GM23338 (cell line): ENCODE measurements at regions not wholly inside any gene's neighbourhood (a gene's known extent, or its start where the extent isn't known, plus 50 kb on each side); places are given as distances from the start of the nearest gene placed in this dataset.
"Not testable (repeated sequence)": the region's sequence is repeated elsewhere in the genome, so short reads cannot be mapped to it uniquely, and the experiment has no call there.

ENCODE experiments used
- ATAC-seq: fragments of 200-7000 bp; cut with Tn5 transposase; 3 replicates; pipeline ENCODE4 v1.9.1; 2020
- DNase-seq: peaks from one replicate; pipeline ENCODE4 v3.0.0-alpha.2; 2015; ENCODE audit warnings: low spot score
- H2AFZ ChIP-seq: fragments of 200-600 bp; sonication (generic); 2 replicates; pipeline ENCODE4 v1.8.0; 2016; ENCODE audit warnings: antibody characterized with exemption, mild to moderate bottlenecking, moderate library complexity
- H3F3A ChIP-seq: fragments of 200-600 bp; sonication (generic); replicated peaks from 2 replicates; pipeline ENCODE4 v1.8.0; 2017; ENCODE audit warnings: antibody characterized with exemption, mixed run types, low read depth
- H3K27ac ChIP-seq: fragments of 200-600 bp; sonication (generic); 2 replicates; pipeline ENCODE4 v1.6.1; 2016; ENCODE audit warnings: low read depth
- H3K27me3 ChIP-seq: fragments of 200-600 bp; sonication (generic); 2 replicates; pipeline ENCODE4 v1.8.0; 2016; ENCODE audit warnings: mild to moderate bottlenecking, mixed run types, moderate library complexity; ENCODE audit not compliant: insufficient read depth
- H3K36me3 ChIP-seq: fragments of 200-600 bp; sonication (generic); 2 replicates; pipeline ENCODE4 v1.8.0; 2016; ENCODE audit warnings: mild to moderate bottlenecking; ENCODE audit not compliant: insufficient read depth
- H3K4me1 ChIP-seq: fragments of 200-600 bp; sonication (generic); 2 replicates; pipeline ENCODE4 v1.8.0; 2016; ENCODE audit warnings: mild to moderate bottlenecking, moderate library complexity; ENCODE audit not compliant: insufficient read depth
- H3K4me2 ChIP-seq: fragments of 200-600 bp; sonication (generic); 2 replicates; pipeline ENCODE4 v1.7.1; 2017; ENCODE audit warnings: mixed run types
- H3K4me3 ChIP-seq: fragments of 200-600 bp; sonication (generic); 2 replicates; pipeline ENCODE4 v1.6.1; 2016; ENCODE audit warnings: mixed run types
- H3K79me2 ChIP-seq: fragments of 200-600 bp; sonication (generic); replicated peaks from 2 replicates; pipeline ENCODE4 v1.8.0; 2017; ENCODE audit warnings: mild to moderate bottlenecking; ENCODE audit not compliant: insufficient read depth
- H3K9me2 ChIP-seq: fragments of 200-600 bp; sonication (generic); 2 replicates; pipeline ENCODE4 v1.8.0; 2017; ENCODE audit not compliant: insufficient read depth
- H4K20me1 ChIP-seq: fragments of 200-600 bp; sonication (generic); replicated peaks from 2 replicates; pipeline ENCODE4 v1.8.0; 2017; ENCODE audit warnings: mild to moderate bottlenecking; ENCODE audit not compliant: insufficient read depth
- H3K27ac Mint-ChIP-seq: 2 replicates; pipeline ENCODE4 v1.8.0; 2020; ENCODE audit warnings: inconsistent platforms, mild to moderate bottlenecking, moderate library complexity, mixed read lengths
- H3K27me3 Mint-ChIP-seq: 3 replicates; pipeline ENCODE4 v1.8.0; 2022; ENCODE audit warnings: low read depth, mild to moderate bottlenecking, moderate library complexity, mixed read lengths, inconsistent platforms; ENCODE audit not compliant: insufficient read depth, poor library complexity
- H3K36me3 Mint-ChIP-seq: 3 replicates; pipeline ENCODE4 v1.8.0; 2021; ENCODE audit warnings: low read depth, mild to moderate bottlenecking, inconsistent platforms, moderate library complexity, mixed read lengths
- H3K4me1 Mint-ChIP-seq: 3 replicates; pipeline ENCODE4 v1.8.0; 2020; ENCODE audit warnings: mild to moderate bottlenecking, inconsistent platforms, mixed read lengths
- H3K4me3 Mint-ChIP-seq: 3 replicates; pipeline ENCODE4 v1.8.0; 2021; ENCODE audit warnings: moderate library complexity, mild to moderate bottlenecking, inconsistent platforms, mixed read lengths
- H3K9me3 Mint-ChIP-seq: 3 replicates; pipeline ENCODE4 v1.8.0; 2020; ENCODE audit warnings: moderate library complexity, mild to moderate bottlenecking, inconsistent platforms, mixed read lengths
- CREB1 ChIP-seq: fragments of 250-450 bp; sonication (Bioruptor Pico); IDR thresholded peaks from 2 replicates; pipeline ENCODE4 v1.5.0; 2020; ENCODE audit warnings: low read depth, mild to moderate bottlenecking, moderate library complexity
- CTCF ChIP-seq, 2 experiments: fragments of 200-600 bp in 1 of 2; sonication (generic) in 1 of 2; conservative IDR thresholded peaks; 2 replicates each; pipeline versions ENCODE4 v1.5.1 to v1.6.1; 2016 to 2017; ENCODE audit warnings: antibody characterized with exemption in 2 of 2, low read depth in 2 of 2, mild to moderate bottlenecking in 2 of 2, moderate library complexity in 1 of 2
- ETS1 ChIP-seq: IDR thresholded peaks from 2 replicates; pipeline ENCODE4 v1.6.1; 2016; ENCODE audit warnings: antibody characterized with exemption
- EZH2 ChIP-seq: fragments of 200-600 bp; sonication (generic); IDR thresholded peaks from one replicate; pipeline ENCODE4 v1.8.0; 2017; ENCODE audit warnings: antibody characterized with exemption, mild to moderate bottlenecking, low read depth; ENCODE audit not compliant: unreplicated experiment
- EZH2phosphoT487 ChIP-seq: fragments of 200-600 bp; sonication (generic); IDR thresholded peaks from one replicate; pipeline ENCODE4 v1.8.1; 2018; ENCODE audit warnings: antibody characterized with exemption; ENCODE audit not compliant: unreplicated experiment
- JUNB ChIP-seq: IDR thresholded peaks from one replicate; pipeline ENCODE4 v1.6.1; 2016; ENCODE audit warnings: antibody characterized with exemption; ENCODE audit not compliant: unreplicated experiment
- NANOG ChIP-seq: IDR thresholded peaks from 2 replicates; pipeline ENCODE4 v1.6.1; 2016; ENCODE audit warnings: antibody characterized with exemption, borderline replicate concordance
- POLR2AphosphoS5 ChIP-seq: IDR thresholded peaks from 2 replicates; pipeline ENCODE4 v1.6.1; 2016; ENCODE audit warnings: antibody characterized with exemption, low read depth
- STAT1 ChIP-seq: IDR thresholded peaks from one replicate; pipeline ENCODE4 v1.6.1; 2016; ENCODE audit warnings: antibody characterized with exemption; ENCODE audit not compliant: unreplicated experiment
- ZNF114 ChIP-seq: fragments of 250-450 bp; sonication (Bioruptor Pico); IDR thresholded peaks from 2 replicates; pipeline ENCODE4 v1.5.0; 2020; ENCODE audit warnings: mild to moderate bottlenecking, moderate library complexity
- ZNF331 ChIP-seq: fragments of 250-450 bp; sonication (Bioruptor Pico); IDR thresholded peaks from 2 replicates; pipeline ENCODE4 v1.5.0; 2020; ENCODE audit warnings: low read depth, mild to moderate bottlenecking, moderate library complexity
- ZNF462 ChIP-seq: fragments of 250-450 bp; sonication (Bioruptor Pico); IDR thresholded peaks from 2 replicates; pipeline ENCODE4 v1.5.0; 2020; ENCODE audit warnings: mild to moderate bottlenecking, moderate library complexity

GRCh38 chr5:32527321-32527720, 58.0 kb upstream of the SUB1 start:
- not testable (repeated sequence) for H3K27me3 ChIP-seq, H3K79me2 ChIP-seq, H4K20me1 ChIP-seq, H3K4me1 ChIP-seq, ATAC-seq, H3K27me3 Mint-ChIP-seq, H3K4me3 ChIP-seq, H3K4me2 ChIP-seq, H3K9me2 ChIP-seq, H3F3A ChIP-seq, H3K36me3 Mint-ChIP-seq, H3K36me3 ChIP-seq, H2AFZ ChIP-seq, H3K4me3 Mint-ChIP-seq, H3K27ac Mint-ChIP-seq, DNase-seq, H3K4me1 Mint-ChIP-seq, H3K9me3 Mint-ChIP-seq, H3K27ac ChIP-seq

- peaks cover 5% of the 10 kb centered on the region for H3K27me3 Mint-ChIP-seq
- DNase-seq (no peak), ATAC-seq (no peak)
- H3K4me1 ChIP-seq, result no peaks in the 10 kb centered on the region
- H4K20me1 ChIP-seq, result no peaks in the 10 kb centered on the region
- H3K27ac Mint-ChIP-seq, result no peak overlapping the region
- H3K4me2 ChIP-seq, result no peak overlapping the region
- no peak overlapping the region for H3K4me3 Mint-ChIP-seq
- no peaks in the 10 kb centered on the region for H3K9me3 Mint-ChIP-seq
- H3K9me2 ChIP-seq, result no peaks in the 10 kb centered on the region
- peaks cover 4% of the 10 kb centered on the region; the same call in 2 of the 3 replicates for H3K4me1 Mint-ChIP-seq
- no peak overlapping the region for H3K4me3 ChIP-seq
- no peaks in the 10 kb centered on the region for H3F3A ChIP-seq
- H3K27me3 ChIP-seq, result no peaks in the 10 kb centered on the region
- H3K36me3 ChIP-seq, result no peaks in the 10 kb centered on the region
- H3K27ac ChIP-seq, result no peak overlapping the region
- H3K79me2 ChIP-seq, result no peaks in the 10 kb centered on the region
- no peaks in the 10 kb centered on the region for H3K36me3 Mint-ChIP-seq
- no peak for TF ChIP-seq CTCF (conservative IDR thresholded peaks at IDR 0.05; ENCODE audit: low read depth in 2 of 2)
- TF ChIP-seq NANOG, result no peak
- no peak for TF ChIP-seq CREB1 (CRISPR knock-in tag)
- no peak for TF ChIP-seq ZNF462 (CRISPR knock-in tag)
- no peak for TF ChIP-seq STAT1
- no peak for TF ChIP-seq EZH2
- no peak for TF ChIP-seq ETS1
- TF ChIP-seq JUNB, result no peak
- no peak for TF ChIP-seq ZNF114 (CRISPR knock-in tag)
- TF ChIP-seq POLR2AphosphoS5, result no peak
- no peak for TF ChIP-seq EZH2phosphoT487
- TF ChIP-seq ZNF331 (CRISPR knock-in tag), result no peak
- H2AFZ ChIP-seq, result peak overlapping the region; percentile 67; the same call in 1 of the 2 replicates
Observed at GRCh38 chr5:32526810-32527209, 58.5 kb upstream of the SUB1 start.
